Fibroblast of skin of right biceps (primary cell): ENCODE measurements at regions not wholly inside any gene's neighbourhood (a gene's known extent, or its start where the extent isn't known, plus 50 kb on each side); places are given as distances from the start of the nearest gene placed in this dataset.

Source experiments
- DNase-seq: peaks from one replicate; pipeline ENCODE4 v3.0.0-alpha.2; 2013

DNA sequence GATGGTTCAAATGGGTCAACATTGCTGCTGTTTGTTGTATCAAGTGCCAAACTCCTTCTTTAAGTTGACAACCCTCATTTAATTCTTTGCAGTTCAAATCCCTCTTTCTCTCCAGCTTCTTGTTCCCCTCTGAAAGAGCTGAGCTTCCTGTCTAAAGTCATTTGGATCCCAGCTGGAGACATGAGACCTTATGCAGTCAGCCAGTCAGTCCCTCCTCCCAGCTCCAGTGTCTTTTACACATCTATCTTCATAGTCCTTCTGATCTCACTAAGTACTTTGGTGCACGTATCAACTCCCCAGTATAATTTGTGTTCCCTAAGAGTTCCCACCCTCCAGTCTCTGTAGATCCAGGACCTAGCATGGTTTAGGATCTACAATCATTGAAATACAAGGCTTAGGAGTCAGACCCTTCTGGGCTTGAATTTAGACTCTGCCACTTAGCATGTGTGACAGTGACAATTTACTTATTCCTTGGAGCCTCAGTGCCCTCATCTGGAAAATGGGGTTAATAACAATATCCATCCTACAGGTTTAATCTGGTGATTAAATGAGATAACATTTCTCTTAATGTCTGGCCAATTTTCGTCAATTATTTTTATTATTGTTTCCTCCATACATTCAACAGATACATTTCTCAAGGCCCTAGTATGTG, 102.8 kb upstream of the SEMA6D start:
- peak; percentile 3 for DNase-seq

DNA sequence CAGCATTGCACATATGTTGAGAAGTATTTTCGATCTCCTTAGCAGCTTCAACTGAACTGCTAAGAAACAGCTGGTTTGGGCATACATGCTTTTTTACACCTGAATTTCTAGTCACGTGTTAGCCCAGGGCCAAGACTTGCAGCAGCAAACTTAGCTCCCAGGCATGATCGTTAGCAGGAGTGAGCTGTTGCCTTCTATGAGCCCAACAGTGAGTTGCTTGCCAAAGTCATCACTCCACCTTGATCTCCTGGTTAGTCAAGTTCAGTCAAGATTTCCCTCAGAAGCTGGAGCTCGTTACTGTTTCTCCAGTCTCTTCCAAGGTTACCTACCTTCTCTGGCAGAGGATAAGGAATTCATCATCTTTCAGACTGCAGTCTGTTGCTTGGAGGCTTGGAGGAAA, 100.4 kb upstream of the SEMA6D start:
- DNase-seq = no peak

GRCh38 chr15:47618241-47618640, 99.1 kb upstream of the SEMA6D start:
- DNase-seq = no peak

DNA sequence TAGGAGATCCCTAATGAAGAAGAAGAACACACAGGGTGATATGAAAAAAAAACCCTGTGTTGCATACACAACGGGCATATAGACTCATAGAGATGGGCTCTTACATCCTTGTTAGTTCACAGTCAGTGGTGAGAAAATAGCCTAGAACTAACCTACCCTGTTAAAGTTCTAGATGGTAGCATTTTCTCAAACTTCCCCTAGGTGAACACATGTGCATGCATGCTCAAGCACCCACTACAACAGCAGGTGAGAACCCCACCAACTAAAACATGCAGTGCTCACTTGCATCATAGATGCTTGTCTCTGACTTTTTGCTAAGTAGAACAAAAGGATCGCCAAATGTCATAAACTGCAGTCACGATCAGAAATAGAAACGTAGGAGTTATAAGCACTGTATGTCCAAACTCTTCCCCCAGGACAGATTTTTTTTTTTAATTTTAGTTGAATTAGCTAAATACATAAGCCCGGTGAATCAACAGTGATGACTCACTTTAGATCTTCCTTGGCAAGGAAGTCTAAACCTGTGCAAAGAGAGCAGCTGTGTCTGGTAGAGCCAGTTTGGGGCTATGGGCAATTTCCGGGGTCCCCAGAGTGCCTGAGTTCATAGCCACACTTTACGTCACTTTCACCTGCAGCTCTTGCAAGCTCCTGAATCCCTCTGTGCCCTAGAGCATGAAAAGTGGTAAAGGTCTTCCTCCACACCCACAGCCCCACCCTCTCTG, 96.2 kb upstream of the SEMA6D start:
- DNase-seq = peak; percentile 11

DNA sequence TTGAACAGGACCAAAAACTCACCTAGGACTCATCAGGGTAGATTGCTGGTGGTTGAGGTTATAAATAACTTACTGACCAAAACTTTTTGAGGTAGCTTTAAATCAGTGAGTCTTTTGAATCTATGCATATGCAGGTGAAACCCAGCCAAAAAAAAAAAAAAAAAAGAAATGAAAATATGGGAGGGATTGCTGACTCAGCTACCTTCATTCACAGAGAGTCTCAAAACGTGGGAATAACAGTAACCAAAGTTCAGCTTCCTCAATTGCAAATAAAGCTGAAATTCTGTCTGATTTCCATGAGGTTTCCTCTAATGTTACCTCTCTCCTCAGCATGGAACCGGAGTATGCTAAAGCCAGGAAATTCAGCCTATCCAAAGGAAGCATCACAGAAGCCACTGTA, 95.2 kb upstream of the SEMA6D start:
- DNase-seq = no peak

GRCh38 chr15:47624503-47624902, 92.8 kb upstream of the SEMA6D start:
- no peak for DNase-seq

GRCh38 chr15:47639042-47639441, 78.3 kb upstream of the SEMA6D start:
- no peak for DNase-seq

- no peak for DNase-seq
Observed at GRCh38 chr15:47640079-47640478, 77.2 kb upstream of the SEMA6D start.

GRCh38 chr15:47640901-47641300, 76.4 kb upstream of the SEMA6D start:
- no peak for DNase-seq

DNA sequence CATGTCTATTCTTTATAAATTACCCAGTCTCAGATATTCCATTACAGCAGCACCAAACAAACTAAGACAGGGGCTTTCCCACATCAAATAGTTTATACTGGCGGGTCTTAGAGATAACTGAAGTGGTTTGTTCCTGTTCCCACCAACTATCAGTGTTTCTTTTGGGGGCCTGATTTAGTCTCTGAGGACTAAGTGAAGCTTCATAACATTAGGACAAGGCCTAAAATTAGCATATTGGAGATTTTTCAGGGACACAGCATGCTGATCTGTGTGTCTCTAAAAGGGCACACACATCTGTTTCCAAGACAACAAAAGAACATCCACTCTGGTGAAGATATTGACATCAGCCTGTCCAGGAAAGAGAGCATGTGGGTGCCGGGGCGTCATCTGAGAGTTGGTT, 72.6 kb upstream of the SEMA6D start:
- no peak for DNase-seq

- no peak for DNase-seq
Observed at GRCh38 chr15:47650564-47650963, 66.7 kb upstream of the SEMA6D start.

DNA sequence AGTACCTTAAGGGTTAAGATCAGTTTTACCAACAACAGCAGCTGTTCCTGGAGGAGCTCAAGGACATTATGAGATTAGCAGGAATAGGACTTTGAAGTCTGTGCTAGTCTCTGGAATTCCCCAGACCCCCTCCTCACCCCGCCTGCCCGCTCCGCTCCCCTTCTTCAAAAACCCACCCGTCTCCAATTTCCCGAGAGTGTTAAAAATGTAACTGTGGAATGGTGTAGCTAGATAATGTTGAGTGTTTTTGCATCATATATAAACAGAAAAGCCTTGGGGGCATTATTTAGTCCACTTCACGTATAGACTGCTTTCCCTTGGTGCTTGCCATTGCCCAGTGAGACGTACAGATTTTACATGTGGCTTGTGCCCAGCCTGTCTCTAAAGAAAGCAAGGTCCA, 65.0 kb upstream of the SEMA6D start:
- no peak for DNase-seq

GRCh38 chr15:47652844-47653243, 64.5 kb upstream of the SEMA6D start:
- DNase-seq = no peak

- DNase-seq = peak; percentile 15
Observed at GRCh38 chr15:47661661-47662180, 55.6 kb upstream of the SEMA6D start.

DNA sequence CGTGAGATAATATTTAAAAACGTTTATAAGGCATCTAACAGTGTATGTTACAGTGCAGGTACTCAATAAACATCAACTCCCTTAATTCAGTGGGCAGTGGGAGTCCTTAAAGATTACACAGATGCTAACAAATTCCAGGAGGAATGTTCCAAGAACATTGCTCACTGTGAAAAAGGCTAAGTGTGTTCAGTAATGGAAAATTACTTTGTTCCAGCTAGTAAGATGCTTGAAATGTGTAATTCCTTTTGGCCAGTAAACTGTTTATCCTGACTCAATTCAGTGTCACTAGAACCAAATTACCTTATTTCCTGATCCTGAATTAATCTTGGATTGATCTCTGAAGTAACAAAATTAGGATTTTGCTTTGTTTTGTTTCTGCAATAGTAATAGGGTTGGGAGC, 54.2 kb upstream of the SEMA6D start:
- DNase-seq = no peak
